ENCODE measurements at regions not wholly inside any gene's neighbourhood (a gene's known extent, or its start where the extent isn't known, plus 50 kb on each side); places are given as distances from the start of the nearest gene placed in this dataset.

DNA sequence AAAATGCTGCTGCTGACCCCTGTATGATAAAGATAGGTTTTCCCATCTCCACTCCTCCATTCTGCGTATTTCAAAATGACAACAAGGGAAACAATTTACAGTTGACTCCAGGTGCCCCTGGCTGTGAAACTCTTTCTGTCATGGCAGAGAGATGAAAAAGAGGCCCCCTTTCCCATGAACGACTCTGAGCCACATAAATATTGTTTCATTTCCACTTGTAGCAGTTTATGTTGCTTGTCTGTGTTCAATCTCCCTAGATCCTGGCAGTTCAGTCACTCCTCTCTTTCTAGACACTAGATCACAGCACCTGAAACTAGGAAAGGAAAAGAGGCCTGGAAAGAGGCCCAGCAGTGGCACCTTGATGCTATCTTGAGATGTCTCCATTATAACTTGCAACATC, 121.0 kb upstream of the ZNF521 start:
- TF ChIP-seq, protein P1, sequence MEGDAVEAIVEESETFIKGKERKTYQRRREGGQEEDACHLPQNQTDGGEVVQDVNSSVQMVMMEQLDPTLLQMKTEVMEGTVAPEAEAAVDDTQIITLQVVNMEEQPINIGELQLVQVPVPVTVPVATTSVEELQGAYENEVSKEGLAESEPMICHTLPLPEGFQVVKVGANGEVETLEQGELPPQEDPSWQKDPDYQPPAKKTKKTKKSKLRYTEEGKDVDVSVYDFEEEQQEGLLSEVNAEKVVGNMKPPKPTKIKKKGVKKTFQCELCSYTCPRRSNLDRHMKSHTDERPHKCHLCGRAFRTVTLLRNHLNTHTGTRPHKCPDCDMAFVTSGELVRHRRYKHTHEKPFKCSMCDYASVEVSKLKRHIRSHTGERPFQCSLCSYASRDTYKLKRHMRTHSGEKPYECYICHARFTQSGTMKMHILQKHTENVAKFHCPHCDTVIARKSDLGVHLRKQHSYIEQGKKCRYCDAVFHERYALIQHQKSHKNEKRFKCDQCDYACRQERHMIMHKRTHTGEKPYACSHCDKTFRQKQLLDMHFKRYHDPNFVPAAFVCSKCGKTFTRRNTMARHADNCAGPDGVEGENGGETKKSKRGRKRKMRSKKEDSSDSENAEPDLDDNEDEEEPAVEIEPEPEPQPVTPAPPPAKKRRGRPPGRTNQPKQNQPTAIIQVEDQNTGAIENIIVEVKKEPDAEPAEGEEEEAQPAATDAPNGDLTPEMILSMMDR (IDR thresholded peaks at IDR 0.05): no peak
- TF ChIP-seq POLR2A (IDR thresholded peaks at IDR 0.05): no peak

Measured in thyroid gland (tissue), 4 donors.